IPS-18a (cell line): ENCODE measurements at regions not wholly inside any gene's neighbourhood (a gene's known extent, or its start where the extent isn't known, plus 50 kb on each side); places are given as distances from the start of the nearest gene placed in this dataset.
A peak's percentile ranks its signal among the peaks of the same experiment; 100 is the strongest.
"Not testable (repeated sequence)": the region's sequence is repeated elsewhere in the genome, so short reads cannot be mapped to it uniquely, and the experiment has no call there.

Experiments
- H3K27ac ChIP-seq: one replicate; pipeline ENCODE4 v1.5.1; 2013; ENCODE audit warnings: low read length
- H3K27me3 ChIP-seq: one replicate; pipeline ENCODE4 v1.6.1; 2013; ENCODE audit warnings: mild to moderate bottlenecking, low read length; ENCODE audit not compliant: control insufficient read depth, insufficient read depth
- H3K36me3 ChIP-seq: one replicate; pipeline ENCODE4 v1.6.1; 2013; ENCODE audit warnings: low read depth, low read length; ENCODE audit not compliant: control insufficient read depth
- H3K4me1 ChIP-seq: one replicate; pipeline ENCODE4 v1.6.1; 2013; ENCODE audit warnings: low read depth, low read length; ENCODE audit not compliant: control insufficient read depth
- H3K4me3 ChIP-seq: one replicate; pipeline ENCODE4 v1.5.1; 2013; ENCODE audit warnings: low read length
- H3K9ac ChIP-seq: one replicate; pipeline ENCODE4 v1.6.1; 2013; ENCODE audit warnings: mild to moderate bottlenecking, low read length, moderate library complexity
- H3K9me3 ChIP-seq: one replicate; pipeline ENCODE4 v1.6.1; 2013; ENCODE audit warnings: low read depth, low read length; ENCODE audit not compliant: control insufficient read depth

DNA sequence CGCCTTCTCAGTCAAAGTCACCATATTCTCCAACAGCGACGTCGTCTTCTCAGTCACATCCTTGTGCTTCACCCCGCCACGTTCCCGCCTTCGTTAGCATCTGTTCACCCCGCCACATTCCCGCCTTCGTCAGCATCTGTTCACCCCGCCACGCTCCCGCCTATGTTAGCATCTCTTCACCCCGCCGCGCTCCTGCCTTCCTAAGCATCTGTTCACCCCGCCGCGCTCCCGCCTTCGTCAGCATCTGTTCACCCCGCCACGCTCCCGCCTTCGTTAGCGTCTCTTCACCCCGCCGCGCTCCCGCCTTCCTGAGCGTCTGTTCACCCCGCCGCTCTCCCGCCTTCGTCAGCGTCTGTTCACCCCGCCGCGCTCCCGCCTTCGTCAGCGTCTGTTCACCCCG lies 816.4 kb upstream of the TPTE start:
- H3K36me3 ChIP-seq, H3K4me3 ChIP-seq, H3K27me3 ChIP-seq, H3K9ac ChIP-seq, H3K9me3 ChIP-seq, H3K27ac ChIP-seq, H3K4me1 ChIP-seq: not testable (repeated sequence)

DNA sequence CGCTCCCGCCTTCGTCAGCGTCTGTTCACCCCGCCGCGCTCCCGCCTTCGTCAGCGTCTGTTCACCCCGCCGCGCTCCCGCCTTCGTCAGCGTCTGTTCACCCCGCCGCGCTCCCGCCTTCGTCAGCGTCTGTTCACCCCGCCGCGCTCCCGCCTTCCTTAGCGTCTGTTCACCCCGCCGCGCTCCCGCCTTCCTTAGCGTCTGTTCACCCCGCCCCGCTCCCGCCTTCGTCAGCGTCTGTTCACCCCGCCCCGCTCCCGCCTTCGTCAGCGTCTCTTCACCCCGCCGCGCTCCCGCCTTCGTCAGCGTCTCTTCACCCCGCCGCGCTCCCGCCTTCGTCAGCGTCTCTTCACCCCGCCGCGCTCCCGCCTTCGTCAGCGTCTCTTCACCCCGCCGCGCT lies 815.9 kb upstream of the TPTE start:
- not testable (repeated sequence) for H3K9me3 ChIP-seq, H3K4me3 ChIP-seq, H3K27ac ChIP-seq, H3K9ac ChIP-seq, H3K36me3 ChIP-seq, H3K27me3 ChIP-seq, H3K4me1 ChIP-seq

DNA sequence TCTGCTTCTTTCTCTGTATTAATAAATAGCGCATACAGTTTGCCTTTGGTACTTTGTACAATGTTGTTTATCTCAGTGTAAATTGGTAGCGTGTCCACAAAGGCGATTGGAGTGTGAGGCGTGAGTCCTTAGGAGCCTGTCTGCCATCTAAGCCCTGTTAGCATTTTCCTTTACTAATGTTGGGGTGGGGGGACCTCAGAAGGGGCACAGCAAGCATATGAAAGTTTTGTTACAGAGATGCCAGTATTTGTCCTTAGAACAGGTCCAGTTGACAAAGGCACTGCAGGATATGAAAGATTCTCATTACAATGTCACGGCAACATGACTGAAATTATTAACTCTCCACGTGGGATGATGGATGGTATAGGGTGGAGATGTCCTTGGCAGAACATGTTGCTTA lies 796.8 kb upstream of the TPTE start:
- H3K27ac ChIP-seq, H3K27me3 ChIP-seq, H3K4me1 ChIP-seq, H3K36me3 ChIP-seq, H3K9ac ChIP-seq: not testable (repeated sequence)
- H3K4me3 ChIP-seq = peak overlapping the region; percentile 3
- peaks cover 69% of the 10 kb centered on the region for H3K9me3 ChIP-seq

DNA sequence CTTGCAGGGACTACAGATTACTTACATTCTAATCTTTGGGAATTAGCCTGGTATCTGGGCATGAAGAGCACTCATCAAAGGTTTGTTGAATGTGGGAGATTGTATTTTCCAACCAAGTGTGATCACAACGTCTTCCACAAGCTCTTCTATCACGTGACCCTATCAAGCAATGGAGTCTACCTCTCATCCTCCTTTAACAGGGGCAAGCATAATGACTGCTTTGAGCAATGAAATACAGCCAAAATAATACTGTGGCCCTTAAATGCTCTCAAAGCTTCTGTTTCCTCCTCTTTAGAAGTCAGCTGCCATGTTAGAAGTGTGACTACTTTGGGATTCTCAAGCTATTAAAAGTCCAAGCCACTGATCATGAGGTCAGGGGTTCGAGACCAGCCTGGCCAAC lies 794.2 kb upstream of the TPTE start:
- not testable (repeated sequence) for H3K4me3 ChIP-seq, H3K4me1 ChIP-seq, H3K36me3 ChIP-seq, H3K27me3 ChIP-seq, H3K9ac ChIP-seq, H3K27ac ChIP-seq
- peaks cover 85% of the 10 kb centered on the region for H3K9me3 ChIP-seq

DNA sequence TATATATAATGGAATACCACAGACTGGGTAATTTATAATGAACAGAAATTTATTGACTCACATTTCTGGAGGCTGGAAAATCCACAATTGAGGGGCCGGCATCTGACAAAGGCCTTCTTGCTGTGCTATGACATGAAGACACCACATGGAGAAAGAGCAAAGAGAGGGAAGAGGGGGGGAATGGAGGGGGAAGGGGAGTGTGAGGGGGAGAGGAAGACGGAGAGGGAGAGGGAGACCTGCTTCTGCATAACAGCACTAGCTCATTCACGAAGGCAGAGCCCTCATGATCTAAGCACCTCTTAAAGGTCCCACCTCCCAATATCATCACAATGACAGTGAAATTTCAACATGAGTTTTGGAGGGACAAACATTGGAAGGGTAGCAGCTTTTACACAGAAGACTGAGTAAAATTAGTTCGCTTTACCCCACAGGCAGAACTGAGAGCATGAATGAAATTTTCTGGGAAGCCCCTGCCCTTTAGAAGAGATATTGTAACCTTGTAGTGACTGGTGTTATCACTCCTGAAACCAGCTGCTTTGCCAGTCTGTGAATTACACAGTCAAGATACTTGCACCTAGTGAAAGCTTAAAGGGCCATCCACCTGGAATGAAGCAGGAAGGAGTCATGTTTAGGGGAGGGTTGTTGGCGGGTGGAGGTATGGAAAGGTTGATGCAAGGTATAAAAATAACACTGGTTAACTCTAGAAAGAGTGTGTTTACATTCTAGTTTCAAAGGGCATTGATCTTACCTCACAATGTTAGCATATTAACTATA lies 793.0 kb upstream of the TPTE start:
- peaks cover 91% of the 10 kb centered on the region for H3K9me3 ChIP-seq
- not testable (repeated sequence) for H3K4me1 ChIP-seq, H3K27me3 ChIP-seq, H3K27ac ChIP-seq, H3K4me3 ChIP-seq, H3K9ac ChIP-seq, H3K36me3 ChIP-seq

DNA sequence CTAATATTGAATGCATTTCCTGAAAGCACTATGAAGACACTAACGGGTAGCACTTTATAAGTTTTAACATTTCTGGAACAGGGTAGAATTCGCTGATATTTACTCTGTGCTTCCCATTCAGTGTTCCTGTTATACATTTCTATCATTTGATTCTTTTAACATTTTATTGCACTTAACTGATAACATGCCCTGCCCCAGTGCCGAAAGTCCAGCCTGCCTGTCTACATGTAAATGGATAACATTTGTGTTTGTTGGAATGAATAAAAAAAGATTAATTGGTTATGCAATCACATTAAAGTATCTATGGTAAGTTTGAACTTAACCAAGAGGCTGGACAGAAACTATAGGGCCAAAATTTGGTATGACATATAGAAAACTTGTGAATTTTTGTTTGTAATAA lies 790.5 kb upstream of the TPTE start:
- no peak overlapping the region for H3K27ac ChIP-seq
- no peak overlapping the region for H3K9ac ChIP-seq
- H3K27me3 ChIP-seq = no peaks in the 10 kb centered on the region
- no peaks in the 10 kb centered on the region for H3K36me3 ChIP-seq
- H3K4me1 ChIP-seq = no peaks in the 10 kb centered on the region
- H3K4me3 ChIP-seq = no peak overlapping the region
- peaks cover 86% of the 10 kb centered on the region for H3K9me3 ChIP-seq

DNA sequence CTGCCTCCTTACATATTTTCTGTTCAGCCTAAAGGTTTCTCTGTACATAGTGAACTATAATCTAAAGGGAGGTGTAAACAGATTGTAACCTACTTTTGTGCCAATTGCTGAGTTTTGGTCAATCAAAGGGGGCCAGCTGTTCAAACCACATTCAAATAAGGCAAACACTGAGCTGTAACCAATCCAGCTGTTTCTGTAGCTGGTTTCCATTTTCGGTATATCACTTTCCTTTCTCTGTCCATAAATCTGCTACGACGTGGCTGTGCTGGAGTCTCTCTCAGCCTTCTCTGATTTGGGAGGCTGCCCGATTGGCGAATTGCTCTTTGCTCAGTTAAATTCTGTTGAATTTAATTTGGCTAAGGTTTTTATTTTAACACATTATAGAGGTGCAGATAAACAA lies 790.1 kb upstream of the TPTE start:
- peaks cover 88% of the 10 kb centered on the region for H3K9me3 ChIP-seq
- not testable (repeated sequence) for H3K4me1 ChIP-seq, H3K27ac ChIP-seq, H3K36me3 ChIP-seq, H3K9ac ChIP-seq, H3K4me3 ChIP-seq, H3K27me3 ChIP-seq

DNA sequence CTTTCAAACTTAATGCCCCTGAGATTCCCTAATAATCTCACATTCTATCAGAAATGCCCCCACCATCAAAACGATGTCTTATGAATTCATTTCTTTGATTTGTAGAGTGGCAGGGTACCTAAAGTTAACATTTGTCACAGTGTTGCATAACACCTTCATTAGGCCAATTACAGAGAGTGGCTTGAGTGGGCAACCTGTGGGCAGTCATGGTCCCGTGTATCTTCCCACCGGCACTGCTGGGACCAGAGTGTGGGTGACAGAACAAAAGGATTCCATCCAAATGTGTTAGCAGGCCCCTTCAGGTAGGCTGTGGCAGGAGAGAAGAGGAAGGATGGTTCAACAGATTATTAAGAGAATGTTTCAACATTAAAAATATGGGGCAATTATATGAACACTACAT lies 788.8 kb upstream of the TPTE start:
- H3K4me1 ChIP-seq, H3K27ac ChIP-seq, H3K4me3 ChIP-seq, H3K36me3 ChIP-seq, H3K9ac ChIP-seq, H3K27me3 ChIP-seq: not testable (repeated sequence)
- H3K9me3 ChIP-seq = peaks cover 87% of the 10 kb centered on the region

DNA sequence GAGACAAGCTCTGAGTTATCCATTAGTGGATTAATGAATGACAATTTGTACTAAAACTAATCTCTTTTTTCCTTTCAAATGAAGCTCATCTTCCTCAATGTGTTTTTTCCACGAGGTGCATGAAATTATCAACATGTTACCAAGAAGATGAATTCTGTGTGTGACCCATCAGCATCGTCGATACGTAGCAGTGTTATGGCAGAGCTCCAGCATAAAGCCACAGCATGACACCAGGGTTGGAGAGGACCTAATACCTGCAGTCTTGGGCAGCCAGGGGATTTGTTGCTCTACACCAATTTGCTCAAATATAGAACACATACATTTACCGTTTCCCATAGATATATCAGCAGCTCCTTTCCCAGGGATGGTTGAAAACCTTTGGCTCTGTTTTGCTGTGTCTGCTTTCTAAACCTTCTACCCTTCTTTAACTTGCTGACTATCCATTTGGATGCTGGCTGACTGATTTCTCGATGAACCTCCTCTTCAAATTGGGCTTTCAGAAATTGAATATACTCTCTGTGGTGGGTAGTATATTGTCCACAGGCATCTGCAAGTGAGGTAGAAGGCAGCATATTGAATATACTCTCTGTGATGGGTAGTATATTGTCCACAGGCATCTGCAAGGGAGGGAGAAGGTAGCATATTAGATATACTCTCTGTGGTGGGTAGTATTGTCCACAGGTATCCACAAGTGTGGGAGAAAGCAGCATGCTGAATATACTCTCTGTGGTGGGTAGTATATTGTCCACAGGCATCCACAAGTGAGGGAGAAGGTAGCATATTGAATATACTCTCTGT lies 787.4 kb upstream of the TPTE start:
- not testable (repeated sequence) for H3K36me3 ChIP-seq, H3K27me3 ChIP-seq, H3K27ac ChIP-seq, H3K9ac ChIP-seq, H3K4me3 ChIP-seq, H3K4me1 ChIP-seq
- peaks cover 89% of the 10 kb centered on the region for H3K9me3 ChIP-seq

DNA sequence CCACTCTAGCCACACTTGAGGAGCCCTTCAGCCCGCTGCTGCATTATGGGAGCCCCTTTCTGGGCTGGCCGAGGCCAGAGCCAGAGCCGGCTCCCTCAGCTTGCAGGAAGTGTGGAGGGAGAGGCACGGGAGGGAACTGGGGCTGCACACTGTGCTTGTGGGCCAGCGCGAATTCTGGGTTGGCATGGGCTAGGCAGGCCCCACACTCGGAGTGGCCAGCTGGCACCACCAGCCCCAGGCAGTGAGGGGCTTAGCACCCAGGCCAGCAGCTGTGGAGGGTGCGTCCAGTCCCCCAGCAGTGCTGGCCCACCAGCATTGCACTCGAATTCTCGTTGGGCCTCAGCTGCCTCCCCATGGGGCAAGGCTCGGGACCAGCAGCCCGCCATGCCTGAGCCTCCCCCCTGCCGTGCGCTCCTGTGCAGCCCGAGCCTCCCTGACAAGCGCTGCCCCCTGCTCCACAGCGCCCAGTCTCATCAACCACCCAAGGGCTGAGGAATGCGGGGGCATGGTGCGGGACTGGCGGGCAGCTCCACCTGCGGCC lies 785.9 kb upstream of the TPTE start:
- H3K4me3 ChIP-seq = no peak overlapping the region
- H3K4me1 ChIP-seq = no peaks in the 10 kb centered on the region
- H3K9ac ChIP-seq = no peak overlapping the region
- H3K27me3 ChIP-seq = no peaks in the 10 kb centered on the region
- no peaks in the 10 kb centered on the region for H3K36me3 ChIP-seq
- H3K27ac ChIP-seq = no peak overlapping the region
- H3K9me3 ChIP-seq = peaks cover 90% of the 10 kb centered on the region

DNA sequence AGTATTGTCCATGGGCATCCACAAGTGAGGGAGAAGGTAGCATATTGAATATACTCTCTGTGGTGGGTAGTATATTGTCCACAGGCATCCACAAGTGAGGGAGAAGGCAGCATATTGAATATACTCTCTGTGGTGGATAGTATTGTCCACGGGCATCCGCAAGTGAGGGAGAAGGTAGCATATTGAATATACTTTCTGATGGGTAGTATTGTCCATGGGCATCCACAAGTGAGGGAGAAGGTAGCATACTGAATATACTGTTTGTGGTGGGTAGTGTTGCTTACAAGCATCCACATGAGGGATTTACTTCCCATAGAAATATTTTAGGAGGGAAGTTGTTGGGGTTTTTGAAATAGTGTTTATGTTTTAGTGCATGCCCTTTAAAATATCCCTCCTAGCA lies 784.1 kb upstream of the TPTE start:
- H3K9ac ChIP-seq, H3K27ac ChIP-seq, H3K27me3 ChIP-seq, H3K36me3 ChIP-seq, H3K4me3 ChIP-seq, H3K4me1 ChIP-seq: not testable (repeated sequence)
- H3K9me3 ChIP-seq = peaks cover 90% of the 10 kb centered on the region
